Brain microvascular endothelial cell (primary cell): ENCODE measurements at regions not wholly inside any gene's neighbourhood (a gene's known extent, or its start where the extent isn't known, plus 50 kb on each side); places are given as distances from the start of the nearest gene placed in this dataset.
"Not testable (repeated sequence)": the region's sequence is repeated elsewhere in the genome, so short reads cannot be mapped to it uniquely, and the experiment has no call there.

ENCODE experiments used
- DNase-seq: peaks from one replicate; pipeline ENCODE4 v3.0.0-alpha.2; 2020
- H3K27ac ChIP-seq: fragments of 250-450 bp; sonication (Bioruptor Pico); 2 replicates; pipeline ENCODE4 v1.5.1; 2020; ENCODE audit warnings: mild to moderate bottlenecking, moderate library complexity
- H3K27me3 ChIP-seq: fragments of 250-450 bp; sonication (Bioruptor Pico); replicated peaks from 2 replicates; pipeline ENCODE4 v1.5.1; 2020; ENCODE audit warnings: mild to moderate bottlenecking
- H3K36me3 ChIP-seq: fragments of 250-450 bp; sonication (Bioruptor Pico); replicated peaks from 2 replicates; pipeline ENCODE4 v1.5.1; 2020; ENCODE audit warnings: mild to moderate bottlenecking
- H3K4me3 ChIP-seq: 2 replicates; pipeline ENCODE4 v1.5.1; 2011; ENCODE audit warnings: low read depth, mild to moderate bottlenecking, control low read depth, low read length, moderate library complexity
- in situ Hi-C: cut with HindIII; loops from 2 replicates; pipeline ENCODE4 v1.10.0; 2017; ENCODE audit warnings: low sequenced_read_pairs, low pct_ligation_motif_present
- TF ChIP-seq, protein P1 (sequence below): IDR thresholded peaks from 2 replicates; pipeline ENCODE4 v1.5.1; 2011; ENCODE audit warnings: low read depth, mild to moderate bottlenecking, moderate library complexity, low read length, control low read depth, inconsistent platforms; ENCODE audit errors: missing control alignments

- DNase-seq = no peak
- Histone ChIP-seq H3K4me3 (no peak overlapping the region), H3K27me3 (no peaks in the 10 kb centered on the region), H3K36me3 (no peaks in the 10 kb centered on the region), H3K27ac (no peak overlapping the region)
- TF ChIP-seq, protein P1, sequence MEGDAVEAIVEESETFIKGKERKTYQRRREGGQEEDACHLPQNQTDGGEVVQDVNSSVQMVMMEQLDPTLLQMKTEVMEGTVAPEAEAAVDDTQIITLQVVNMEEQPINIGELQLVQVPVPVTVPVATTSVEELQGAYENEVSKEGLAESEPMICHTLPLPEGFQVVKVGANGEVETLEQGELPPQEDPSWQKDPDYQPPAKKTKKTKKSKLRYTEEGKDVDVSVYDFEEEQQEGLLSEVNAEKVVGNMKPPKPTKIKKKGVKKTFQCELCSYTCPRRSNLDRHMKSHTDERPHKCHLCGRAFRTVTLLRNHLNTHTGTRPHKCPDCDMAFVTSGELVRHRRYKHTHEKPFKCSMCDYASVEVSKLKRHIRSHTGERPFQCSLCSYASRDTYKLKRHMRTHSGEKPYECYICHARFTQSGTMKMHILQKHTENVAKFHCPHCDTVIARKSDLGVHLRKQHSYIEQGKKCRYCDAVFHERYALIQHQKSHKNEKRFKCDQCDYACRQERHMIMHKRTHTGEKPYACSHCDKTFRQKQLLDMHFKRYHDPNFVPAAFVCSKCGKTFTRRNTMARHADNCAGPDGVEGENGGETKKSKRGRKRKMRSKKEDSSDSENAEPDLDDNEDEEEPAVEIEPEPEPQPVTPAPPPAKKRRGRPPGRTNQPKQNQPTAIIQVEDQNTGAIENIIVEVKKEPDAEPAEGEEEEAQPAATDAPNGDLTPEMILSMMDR = no peak
- in situ Hi-C loops = no loop called here
Measured at GRCh38 chr10:4606856-4607636, 219.0 kb upstream of the AKR1E2 start.

DNA sequence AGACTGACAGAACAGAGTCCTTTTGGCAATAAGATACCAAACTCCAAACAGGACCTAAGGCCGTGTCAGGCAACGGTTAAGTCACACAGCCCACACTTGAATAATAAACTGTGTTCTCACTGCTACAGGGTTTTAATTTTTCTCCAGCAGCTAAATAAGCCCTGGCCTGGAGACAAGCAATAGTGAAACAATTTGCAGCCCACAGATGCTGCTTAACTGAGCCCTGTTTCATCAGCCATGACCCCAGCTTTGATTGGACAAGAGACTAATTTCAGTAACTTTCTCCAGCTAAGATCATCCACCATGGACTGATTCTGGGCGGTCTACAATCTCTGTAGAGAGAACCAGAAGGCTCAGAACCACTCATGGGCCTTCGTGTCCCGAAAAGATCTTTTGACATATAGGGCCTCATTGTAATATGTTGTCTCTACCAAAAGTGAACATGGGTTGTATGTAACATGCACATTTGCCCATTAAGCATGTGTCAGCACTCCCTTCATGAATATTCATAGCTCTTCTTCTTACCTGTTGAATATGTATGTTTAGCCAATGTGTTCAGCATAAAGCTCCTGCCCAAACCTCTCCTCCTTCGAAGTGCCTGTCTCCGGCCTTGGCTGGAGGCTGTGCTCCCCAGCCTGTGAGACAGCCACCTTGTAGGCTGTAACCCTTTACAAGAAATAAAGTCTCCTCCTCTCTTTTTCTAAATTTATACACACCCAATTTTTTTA lies 223.1 kb upstream of the AKR1E2 start:
- TF ChIP-seq, protein P1 = no peak
- DNase-seq = no peak
- in situ Hi-C loops = no loop called here
- no peak overlapping the region for H3K4me3 ChIP-seq
- H3K27me3 ChIP-seq = no peaks in the 10 kb centered on the region
- H3K27ac ChIP-seq = no peak overlapping the region
- no peaks in the 10 kb centered on the region for H3K36me3 ChIP-seq

- TF ChIP-seq, protein P1 = no peak
- DNase-seq = no peak
- H3K27me3 ChIP-seq = no peaks in the 10 kb centered on the region
- H3K4me3 ChIP-seq = no peak overlapping the region
- no peaks in the 10 kb centered on the region for H3K36me3 ChIP-seq
- H3K27ac ChIP-seq = no peak overlapping the region
- in situ Hi-C loops = no loop called here
Measured at GRCh38 chr10:4599471-4599870, 226.5 kb upstream of the AKR1E2 start.

- H3K36me3 ChIP-seq, in situ Hi-C loops, H3K27me3 ChIP-seq, H3K4me3 ChIP-seq, H3K27ac ChIP-seq, DNase-seq: not testable (repeated sequence)
Measured at GRCh38 chr10:4597898-4598297, 228.1 kb upstream of the AKR1E2 start.

DNA sequence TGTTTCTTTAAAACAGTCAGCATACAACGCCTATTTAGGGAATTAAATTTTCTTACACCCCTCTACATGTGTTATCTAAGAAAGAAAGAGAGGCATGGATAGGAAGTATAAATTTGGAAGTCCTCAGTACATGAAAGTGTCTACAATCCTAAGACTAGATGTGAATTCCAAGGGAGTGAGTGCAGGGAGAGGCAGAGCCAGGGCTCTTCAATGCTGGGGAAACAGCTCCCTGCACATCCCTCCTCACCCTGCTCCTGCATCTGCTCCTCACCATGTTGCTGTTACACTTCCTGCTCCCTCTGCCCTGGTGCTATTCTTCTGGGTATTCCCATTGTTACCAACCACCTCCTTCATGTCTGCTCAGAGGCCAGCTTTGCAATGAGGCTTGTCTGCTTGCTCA lies 229.1 kb upstream of the AKR1E2 start:
- TF ChIP-seq, protein P1 = no peak
- no peaks in the 10 kb centered on the region for H3K36me3 ChIP-seq
- H3K4me3 ChIP-seq = no peak overlapping the region
- in situ Hi-C loops = no loop called here
- no peak for DNase-seq
- H3K27me3 ChIP-seq = no peaks in the 10 kb centered on the region
- H3K27ac ChIP-seq = no peak overlapping the region

DNA sequence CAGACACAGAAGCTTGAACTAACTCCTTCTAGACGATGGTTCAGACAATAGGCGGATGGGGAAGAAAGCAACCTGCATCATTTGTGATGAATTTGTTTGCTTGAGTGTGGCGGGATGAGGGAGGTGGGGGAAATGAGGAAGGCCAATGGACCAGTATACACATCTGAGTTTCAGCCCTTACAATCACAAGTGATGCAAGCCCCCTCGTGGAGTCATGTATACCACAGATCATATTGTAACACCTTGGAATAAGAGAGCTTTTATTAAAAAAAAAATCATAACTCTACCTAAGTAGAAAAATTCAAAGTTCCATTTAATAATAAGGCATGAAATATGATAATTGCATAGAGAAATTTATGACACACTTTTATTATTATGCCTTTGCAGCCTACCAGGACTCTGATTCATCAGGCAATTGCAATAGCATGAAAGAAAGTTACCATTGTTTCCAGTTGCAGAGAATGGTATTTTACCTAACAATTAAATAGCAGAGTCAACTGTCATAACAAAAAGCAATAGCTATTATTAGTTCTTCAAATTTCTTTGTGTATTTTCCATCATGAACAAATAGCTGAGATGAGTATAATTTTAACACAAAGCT lies 230.2 kb upstream of the AKR1E2 start:
- no peak for DNase-seq
- Histone ChIP-seq H3K27ac (no peak overlapping the region), H3K36me3 (no peaks in the 10 kb centered on the region), H3K27me3 (no peaks in the 10 kb centered on the region), H3K4me3 (no peak overlapping the region)
- TF ChIP-seq, protein P1 = no peak
- in situ Hi-C loops = no loop called here
